GM12875 (cell line): ENCODE measurements at regions not wholly inside any gene's neighbourhood (a gene's known extent, or its start where the extent isn't known, plus 50 kb on each side); places are given as distances from the start of the nearest gene placed in this dataset.

Experiments
- H3K4me3 ChIP-seq: one replicate; pipeline ENCODE4 v1.5.1; 2011; ENCODE audit warnings: low read depth, low read length, control low read depth
- CTCF ChIP-seq: IDR thresholded peaks from 2 replicates; pipeline ENCODE4 v1.5.1; 2011; ENCODE audit warnings: low read depth, mild to moderate bottlenecking, control low read depth, inconsistent platforms, low read length, moderate library complexity, borderline replicate concordance; ENCODE audit not compliant: insufficient read depth

GRCh38 chr2:14408695-14409094, 223.8 kb upstream of the LRATD1 start:
- TF ChIP-seq CTCF, result no peak
- H3K4me3 ChIP-seq, result no peak overlapping the region

GRCh38 chr2:14417551-14417950, 215.0 kb upstream of the LRATD1 start:
- no peak overlapping the region for H3K4me3 ChIP-seq
- TF ChIP-seq CTCF, result no peak

GRCh38 chr2:14418115-14418514, 214.4 kb upstream of the LRATD1 start:
- no peak overlapping the region for H3K4me3 ChIP-seq
- no peak for TF ChIP-seq CTCF

- H3K4me3 ChIP-seq, result no peak overlapping the region
- no peak for TF ChIP-seq CTCF
Measured at GRCh38 chr2:14420851-14421250, 211.7 kb upstream of the LRATD1 start.

- no peak for TF ChIP-seq CTCF
- no peak overlapping the region for H3K4me3 ChIP-seq
Measured at GRCh38 chr2:14422426-14422825, 210.1 kb upstream of the LRATD1 start.

- H3K4me3 ChIP-seq, result no peak overlapping the region
- TF ChIP-seq CTCF, result no peak
Measured at GRCh38 chr2:14423145-14423906, 209.2 kb upstream of the LRATD1 start.

- H3K4me3 ChIP-seq, result no peak overlapping the region
Measured at GRCh38 chr2:14424478-14425390, 207.8 kb upstream of the LRATD1 start.

More at GRCh38 chr2:14424478-14425390, 207.8 kb upstream of the LRATD1 start:
- TF ChIP-seq CTCF, result no peak
